ENCODE measurements at regions not wholly inside any gene's neighbourhood (a gene's known extent, or its start where the extent isn't known, plus 50 kb on each side); places are given as distances from the start of the nearest gene placed in this dataset.

- H3K4me1 ChIP-seq, result peaks cover 14% of the 10 kb centered on the region
- no peak overlapping the region for H3K4me3 ChIP-seq
- H3K27ac Mint-ChIP-seq, result no peak overlapping the region
- no peak overlapping the region for H3K4me3 Mint-ChIP-seq
- no peaks in the 10 kb centered on the region for H3K79me2 ChIP-seq (ENCODE audit: low read depth)
- DNase-seq (ENCODE audit: low spot score), result no peak
- peaks cover 2% of the 10 kb centered on the region for H3K4me1 Mint-ChIP-seq
- no peak overlapping the region for H3K27ac ChIP-seq
- no peaks in the 10 kb centered on the region for H3K36me3 Mint-ChIP-seq
- H3K27me3 ChIP-seq, result no peaks in the 10 kb centered on the region
- H3K4me2 ChIP-seq, result no peak overlapping the region
- H3F3A ChIP-seq (ENCODE audit: low read depth), result no peaks in the 10 kb centered on the region
- TF ChIP-seq, protein P1, sequence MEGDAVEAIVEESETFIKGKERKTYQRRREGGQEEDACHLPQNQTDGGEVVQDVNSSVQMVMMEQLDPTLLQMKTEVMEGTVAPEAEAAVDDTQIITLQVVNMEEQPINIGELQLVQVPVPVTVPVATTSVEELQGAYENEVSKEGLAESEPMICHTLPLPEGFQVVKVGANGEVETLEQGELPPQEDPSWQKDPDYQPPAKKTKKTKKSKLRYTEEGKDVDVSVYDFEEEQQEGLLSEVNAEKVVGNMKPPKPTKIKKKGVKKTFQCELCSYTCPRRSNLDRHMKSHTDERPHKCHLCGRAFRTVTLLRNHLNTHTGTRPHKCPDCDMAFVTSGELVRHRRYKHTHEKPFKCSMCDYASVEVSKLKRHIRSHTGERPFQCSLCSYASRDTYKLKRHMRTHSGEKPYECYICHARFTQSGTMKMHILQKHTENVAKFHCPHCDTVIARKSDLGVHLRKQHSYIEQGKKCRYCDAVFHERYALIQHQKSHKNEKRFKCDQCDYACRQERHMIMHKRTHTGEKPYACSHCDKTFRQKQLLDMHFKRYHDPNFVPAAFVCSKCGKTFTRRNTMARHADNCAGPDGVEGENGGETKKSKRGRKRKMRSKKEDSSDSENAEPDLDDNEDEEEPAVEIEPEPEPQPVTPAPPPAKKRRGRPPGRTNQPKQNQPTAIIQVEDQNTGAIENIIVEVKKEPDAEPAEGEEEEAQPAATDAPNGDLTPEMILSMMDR (IDR thresholded peaks at IDR 0.05), result no peak
- TF ChIP-seq EZH2phosphoT487 (IDR thresholded peaks at IDR 0.05), result no peak
- no peak for TF ChIP-seq EZH2 (IDR thresholded peaks at IDR 0.05)
- H3K9me3 ChIP-seq (ENCODE audit: low read depth), result no peaks in the 10 kb centered on the region
- no peak overlapping the region for H3K9ac ChIP-seq
- no peaks in the 10 kb centered on the region for H3K27me3 Mint-ChIP-seq (ENCODE audit: insufficient read depth, low read depth)
- H3K9me3 Mint-ChIP-seq, result no peaks in the 10 kb centered on the region
- H3K36me3 ChIP-seq, result no peaks in the 10 kb centered on the region
- no peak overlapping the region for H2AFZ ChIP-seq (replicated peaks)
- no peaks in the 10 kb centered on the region for H4K20me1 ChIP-seq (ENCODE audit: low read depth)
Measured at GRCh38 chr1:172967936-172968335, 82.8 kb downstream of the TNFSF18 start.

DNA sequence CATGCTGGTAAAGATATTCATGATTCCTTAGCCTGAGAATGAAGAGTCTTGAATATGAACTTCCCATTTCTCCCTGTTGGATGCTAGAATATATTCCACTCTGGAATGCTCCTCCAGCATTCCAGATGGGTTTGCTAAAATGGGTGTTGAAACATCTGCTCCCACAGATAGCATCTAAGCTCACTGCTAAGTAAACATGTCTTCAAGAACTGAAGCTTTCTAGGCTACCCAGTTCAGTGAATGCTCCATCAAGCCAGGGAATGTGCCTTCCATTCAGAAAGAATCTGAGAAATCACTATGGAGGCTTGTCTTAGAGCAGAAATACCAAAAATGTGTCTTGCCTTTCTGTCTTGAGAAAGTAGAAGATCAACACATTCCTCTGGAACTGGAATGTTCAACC is 81.1 kb downstream of the TNFSF18 start:
- Histone ChIP-seq H3K27me3 (no peaks in the 10 kb centered on the region), H3K4me1 (peaks cover 14% of the 10 kb centered on the region), H4K20me1 (ENCODE audit: low read depth) (no peaks in the 10 kb centered on the region), H3K9me3 (ENCODE audit: low read depth) (no peaks in the 10 kb centered on the region), H2AFZ (replicated peaks) (no peak overlapping the region), H3K4me3 (no peak overlapping the region), H3F3A (ENCODE audit: low read depth) (no peaks in the 10 kb centered on the region), H3K9ac (no peak overlapping the region), H3K27ac (no peak overlapping the region), H3K36me3 (no peaks in the 10 kb centered on the region), H3K4me2 (no peak overlapping the region), H3K79me2 (ENCODE audit: low read depth) (no peaks in the 10 kb centered on the region)
- H3K4me3 Mint-ChIP-seq, result no peak overlapping the region
- H3K36me3 Mint-ChIP-seq, result no peaks in the 10 kb centered on the region
- H3K4me1 Mint-ChIP-seq, result peaks cover 2% of the 10 kb centered on the region
- no peaks in the 10 kb centered on the region for H3K9me3 Mint-ChIP-seq
- no peaks in the 10 kb centered on the region for H3K27me3 Mint-ChIP-seq (ENCODE audit: insufficient read depth, low read depth)
- no peak for DNase-seq (ENCODE audit: low spot score)
- no peak overlapping the region for H3K27ac Mint-ChIP-seq
- TF ChIP-seq EZH2phosphoT487 (IDR thresholded peaks at IDR 0.05), result no peak
- no peak for TF ChIP-seq EZH2 (IDR thresholded peaks at IDR 0.05)
- TF ChIP-seq, protein P1 (IDR thresholded peaks at IDR 0.05), result no peak

DNA sequence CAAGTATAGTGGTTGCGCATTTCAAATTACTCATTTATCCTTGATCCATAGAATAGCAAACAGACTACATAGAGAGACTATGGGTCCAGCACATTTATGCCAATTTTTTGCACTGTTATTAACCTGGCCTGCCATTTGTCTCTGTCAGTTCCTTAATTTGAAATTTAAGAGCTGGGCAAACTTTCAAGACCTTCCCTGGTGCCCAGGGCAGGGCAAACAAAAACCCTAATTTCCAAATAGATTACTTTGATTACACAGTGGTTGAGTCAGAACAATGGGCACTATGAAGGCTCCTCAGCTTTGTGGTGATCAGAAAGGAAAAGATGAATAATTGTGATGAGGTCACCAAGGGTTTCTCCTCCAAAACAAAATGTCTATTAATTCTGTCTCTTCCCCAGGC is 80.6 kb downstream of the TNFSF18 start:
- no peaks in the 10 kb centered on the region for H3K27me3 Mint-ChIP-seq (ENCODE audit: insufficient read depth, low read depth)
- Histone ChIP-seq H3K9me3 (ENCODE audit: low read depth) (no peaks in the 10 kb centered on the region), H3K4me1 (peaks cover 14% of the 10 kb centered on the region), H3K27ac (no peak overlapping the region), H3F3A (ENCODE audit: low read depth) (no peaks in the 10 kb centered on the region), H3K4me3 (no peak overlapping the region), H3K79me2 (ENCODE audit: low read depth) (no peaks in the 10 kb centered on the region), H3K36me3 (no peaks in the 10 kb centered on the region), H3K27me3 (no peaks in the 10 kb centered on the region), H4K20me1 (ENCODE audit: low read depth) (no peaks in the 10 kb centered on the region), H2AFZ (replicated peaks) (no peak overlapping the region), H3K4me2 (peak overlapping the region; percentile 26), H3K9ac (no peak overlapping the region)
- no peaks in the 10 kb centered on the region for H3K36me3 Mint-ChIP-seq
- H3K4me3 Mint-ChIP-seq, result no peak overlapping the region
- peaks cover 2% of the 10 kb centered on the region for H3K4me1 Mint-ChIP-seq
- H3K9me3 Mint-ChIP-seq, result no peaks in the 10 kb centered on the region
- TF ChIP-seq EZH2 (IDR thresholded peaks at IDR 0.05) (no peak), EZH2phosphoT487 (IDR thresholded peaks at IDR 0.05) (no peak)
- TF ChIP-seq, protein P1 (IDR thresholded peaks at IDR 0.05), result no peak
- H3K27ac Mint-ChIP-seq, result no peak overlapping the region
- peak; percentile 9 for DNase-seq (ENCODE audit: low spot score)
